ENCODE measurements at regions not wholly inside any gene's neighbourhood (a gene's known extent, or its start where the extent isn't known, plus 50 kb on each side); places are given as distances from the start of the nearest gene placed in this dataset.

DNA sequence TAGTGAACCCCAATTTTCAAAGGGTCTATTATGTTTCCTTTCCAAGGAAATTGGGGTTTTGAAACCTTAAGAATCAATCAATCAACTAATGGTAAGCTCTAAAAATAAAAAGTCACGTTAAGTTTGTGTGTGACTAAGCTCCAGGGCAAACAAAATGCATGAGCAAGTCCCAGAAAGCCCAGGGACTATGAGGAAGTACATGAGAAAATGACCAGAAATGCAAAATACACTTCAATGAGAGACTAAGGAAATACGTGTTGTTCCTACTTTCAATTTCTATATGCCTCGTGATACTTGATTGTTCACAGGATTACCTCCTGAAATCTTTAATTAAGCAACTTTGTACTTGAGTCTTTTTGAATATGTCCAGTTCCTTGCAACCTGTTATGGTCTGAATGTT lies 684.4 kb upstream of the SYT4 start:
- TF ChIP-seq POLR2A (IDR thresholded peaks at IDR 0.05): no peak
- TF ChIP-seq, protein P1, sequence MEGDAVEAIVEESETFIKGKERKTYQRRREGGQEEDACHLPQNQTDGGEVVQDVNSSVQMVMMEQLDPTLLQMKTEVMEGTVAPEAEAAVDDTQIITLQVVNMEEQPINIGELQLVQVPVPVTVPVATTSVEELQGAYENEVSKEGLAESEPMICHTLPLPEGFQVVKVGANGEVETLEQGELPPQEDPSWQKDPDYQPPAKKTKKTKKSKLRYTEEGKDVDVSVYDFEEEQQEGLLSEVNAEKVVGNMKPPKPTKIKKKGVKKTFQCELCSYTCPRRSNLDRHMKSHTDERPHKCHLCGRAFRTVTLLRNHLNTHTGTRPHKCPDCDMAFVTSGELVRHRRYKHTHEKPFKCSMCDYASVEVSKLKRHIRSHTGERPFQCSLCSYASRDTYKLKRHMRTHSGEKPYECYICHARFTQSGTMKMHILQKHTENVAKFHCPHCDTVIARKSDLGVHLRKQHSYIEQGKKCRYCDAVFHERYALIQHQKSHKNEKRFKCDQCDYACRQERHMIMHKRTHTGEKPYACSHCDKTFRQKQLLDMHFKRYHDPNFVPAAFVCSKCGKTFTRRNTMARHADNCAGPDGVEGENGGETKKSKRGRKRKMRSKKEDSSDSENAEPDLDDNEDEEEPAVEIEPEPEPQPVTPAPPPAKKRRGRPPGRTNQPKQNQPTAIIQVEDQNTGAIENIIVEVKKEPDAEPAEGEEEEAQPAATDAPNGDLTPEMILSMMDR (IDR thresholded peaks at IDR 0.05): no peak
